GM18505 (cell line): ENCODE measurements at regions not wholly inside any gene's neighbourhood (a gene's known extent, or its start where the extent isn't known, plus 50 kb on each side); places are given as distances from the start of the nearest gene placed in this dataset.

Experiments
- ATAC-seq: cut with Tn5 transposase; IDR thresholded peaks from one replicate; pipeline ENCODE4 v1.9.1; 2021; ENCODE audit not compliant: unreplicated experiment
- POLR2A ChIP-seq: IDR thresholded peaks from 4 replicates; pipeline ENCODE4 v1.6.1; 2011; ENCODE audit warnings: borderline replicate concordance; ENCODE audit not compliant: insufficient read depth, insufficient read length; ENCODE audit errors: extremely low read depth

DNA sequence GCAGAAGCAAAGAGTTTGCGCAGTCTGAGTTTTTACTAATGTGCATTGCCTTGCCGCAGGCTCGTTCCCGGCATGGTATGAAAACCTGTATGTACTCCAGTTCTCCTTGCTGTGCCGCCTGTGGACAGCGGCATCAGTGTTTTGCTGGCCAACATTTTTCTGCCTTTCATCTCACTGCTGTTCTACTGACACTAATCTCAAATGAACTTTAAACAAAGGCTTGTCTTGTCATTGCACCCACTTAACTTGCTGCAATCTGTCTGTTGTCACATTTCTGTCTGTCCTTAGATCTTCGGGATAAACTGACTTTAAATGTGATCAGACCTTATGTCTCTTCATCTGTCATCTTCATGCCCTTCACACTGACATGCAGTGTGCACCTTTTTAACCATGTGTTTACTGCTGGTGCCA is 71.7 kb upstream of the ZNRF2 start:
- no peak for ATAC-seq
- TF ChIP-seq POLR2A, result no peak

DNA sequence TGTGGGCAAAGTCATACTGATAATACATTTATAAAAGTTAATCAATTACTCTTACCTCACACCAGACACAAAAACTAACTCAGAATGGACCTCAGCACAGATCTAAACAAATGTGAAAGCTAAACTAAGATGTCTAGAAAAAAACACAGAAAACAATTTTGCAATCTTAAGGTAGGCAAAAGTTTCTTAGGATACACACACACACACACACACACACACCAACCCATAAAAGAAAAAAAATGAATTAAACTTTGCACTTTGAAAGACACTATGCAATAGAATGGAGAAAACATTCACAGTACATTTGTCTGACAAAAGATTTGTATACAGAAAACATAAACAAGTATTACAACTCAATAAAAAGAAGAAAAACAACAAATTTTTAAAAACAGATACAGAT is 70.8 kb upstream of the ZNRF2 start:
- no peak for TF ChIP-seq POLR2A
- no peak for ATAC-seq

DNA sequence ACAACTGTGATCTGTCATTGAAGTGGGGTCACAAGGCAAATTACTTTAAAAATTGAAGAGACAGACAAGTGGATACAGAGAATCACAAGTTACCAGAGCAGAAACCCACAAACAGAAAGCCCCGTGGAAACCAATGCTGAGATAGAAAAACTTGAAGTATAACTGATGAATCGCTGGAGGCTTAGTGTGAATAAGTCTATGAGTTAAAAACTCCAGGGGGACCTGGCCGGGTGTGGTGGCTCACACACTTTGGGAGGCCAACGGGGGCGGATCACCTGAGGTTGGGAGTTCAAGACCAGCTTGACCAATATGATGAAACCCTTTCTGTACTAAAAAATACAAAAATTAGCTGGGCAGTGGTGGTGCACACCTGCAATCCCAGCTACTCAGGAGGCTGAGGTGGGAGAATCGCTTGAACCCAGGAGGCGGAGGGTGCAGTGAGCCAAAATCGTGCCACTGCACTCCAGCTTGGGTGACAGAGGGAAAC is 69.7 kb upstream of the ZNRF2 start:
- ATAC-seq, result no peak

DNA sequence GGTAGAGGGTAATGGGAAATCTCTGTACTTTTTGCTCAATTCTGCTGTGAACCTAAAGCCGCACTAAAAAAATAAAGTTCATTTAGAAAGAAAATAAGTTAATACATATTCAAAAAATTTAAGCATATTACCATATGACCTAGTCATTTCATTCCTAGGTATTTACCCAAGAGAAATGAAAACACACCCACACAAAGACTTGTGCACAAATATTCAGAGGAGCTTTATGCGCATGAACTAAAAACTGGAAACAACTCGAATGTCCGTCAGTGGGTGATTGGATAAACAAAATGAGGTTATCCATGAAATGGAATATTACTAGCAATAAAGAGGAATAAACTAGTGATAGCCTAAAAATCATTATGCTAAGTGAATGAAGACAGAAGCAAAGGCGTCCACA is 62.6 kb upstream of the ZNRF2 start:
- no peak for ATAC-seq
- no peak for TF ChIP-seq POLR2A

More for the DNA sequence above, 69.7 kb upstream of the ZNRF2 start:
- TF ChIP-seq POLR2A, result no peak

DNA sequence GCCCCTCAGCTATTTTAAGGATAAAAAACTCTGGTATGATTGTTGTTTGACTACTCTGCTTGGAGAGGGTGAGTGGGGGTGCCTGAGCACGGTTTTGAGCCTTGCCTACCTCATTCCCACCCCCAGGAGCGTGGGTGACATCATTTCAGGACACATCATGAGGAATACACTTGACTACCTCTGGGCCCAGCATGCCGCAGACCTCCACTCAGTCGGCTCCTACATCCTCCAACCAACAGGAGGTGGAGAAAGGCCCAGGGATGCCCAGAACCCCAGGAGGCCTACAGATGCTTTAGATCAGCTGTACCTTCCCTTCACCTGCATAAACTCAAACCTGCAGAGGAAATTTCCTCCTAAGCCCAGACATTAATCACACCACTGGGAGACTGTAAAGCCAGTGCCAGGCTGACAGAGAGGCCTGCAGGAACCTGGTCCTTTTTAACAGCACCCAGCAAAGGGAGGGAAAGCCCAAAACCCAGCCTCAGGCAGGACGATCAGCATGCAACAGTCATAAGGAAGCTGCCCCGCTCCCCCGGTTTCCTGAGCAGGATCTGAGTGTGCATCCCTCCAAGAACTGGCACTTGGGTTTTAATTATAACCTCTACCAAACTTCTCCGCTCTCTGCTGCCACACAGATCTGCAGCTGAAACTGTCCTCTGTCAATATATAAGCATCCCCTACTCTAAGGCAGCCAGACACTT is 61.7 kb upstream of the ZNRF2 start:
- no peak for ATAC-seq
- no peak for TF ChIP-seq POLR2A

DNA sequence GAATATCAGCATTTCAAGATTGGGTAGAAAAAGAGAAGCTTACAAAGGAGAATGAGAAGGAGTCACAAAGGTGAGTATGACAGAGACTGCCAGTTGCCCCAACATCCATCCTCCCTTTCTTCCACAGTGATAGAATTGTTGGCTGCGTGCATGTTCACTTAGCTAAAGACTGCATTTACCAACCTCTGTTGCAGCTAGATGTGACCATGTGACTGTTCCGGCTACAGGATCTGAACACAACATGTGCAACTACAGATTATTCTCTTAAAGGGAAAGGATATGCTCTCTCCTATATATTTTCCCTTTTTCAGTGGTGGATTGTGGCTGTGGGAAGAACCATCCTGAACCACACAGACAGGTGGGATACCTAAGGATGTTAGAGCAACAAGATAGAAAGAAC is 60.5 kb upstream of the ZNRF2 start:
- no peak for TF ChIP-seq POLR2A
- ATAC-seq, result no peak

DNA sequence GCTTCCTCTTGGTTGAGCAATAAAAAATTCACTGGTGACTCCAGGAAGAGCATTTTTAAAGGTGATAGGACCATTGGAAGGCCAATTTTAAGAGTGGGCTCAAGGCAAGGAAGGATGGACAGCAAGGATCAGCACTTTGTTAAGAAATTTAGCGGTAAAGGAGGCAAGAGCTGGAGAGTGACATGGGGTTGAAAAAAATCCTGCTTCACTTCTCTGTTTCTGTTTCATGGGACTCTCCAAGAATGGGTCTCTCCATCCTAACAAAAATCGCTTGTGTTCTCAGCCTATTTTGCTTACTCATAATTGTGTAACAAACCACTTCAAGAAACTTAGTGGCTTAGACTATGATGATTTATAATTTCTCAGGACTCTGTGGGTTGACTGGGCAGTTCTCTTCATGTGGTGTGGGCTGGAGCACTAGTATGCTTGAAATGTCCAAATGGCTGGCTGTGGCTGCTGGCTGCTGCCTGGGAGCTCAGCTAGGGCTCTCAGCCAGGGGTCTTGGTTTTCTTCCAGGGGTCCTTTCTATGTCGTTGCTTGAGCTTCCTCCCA is 59.8 kb upstream of the ZNRF2 start:
- no peak for TF ChIP-seq POLR2A
- no peak for ATAC-seq

DNA sequence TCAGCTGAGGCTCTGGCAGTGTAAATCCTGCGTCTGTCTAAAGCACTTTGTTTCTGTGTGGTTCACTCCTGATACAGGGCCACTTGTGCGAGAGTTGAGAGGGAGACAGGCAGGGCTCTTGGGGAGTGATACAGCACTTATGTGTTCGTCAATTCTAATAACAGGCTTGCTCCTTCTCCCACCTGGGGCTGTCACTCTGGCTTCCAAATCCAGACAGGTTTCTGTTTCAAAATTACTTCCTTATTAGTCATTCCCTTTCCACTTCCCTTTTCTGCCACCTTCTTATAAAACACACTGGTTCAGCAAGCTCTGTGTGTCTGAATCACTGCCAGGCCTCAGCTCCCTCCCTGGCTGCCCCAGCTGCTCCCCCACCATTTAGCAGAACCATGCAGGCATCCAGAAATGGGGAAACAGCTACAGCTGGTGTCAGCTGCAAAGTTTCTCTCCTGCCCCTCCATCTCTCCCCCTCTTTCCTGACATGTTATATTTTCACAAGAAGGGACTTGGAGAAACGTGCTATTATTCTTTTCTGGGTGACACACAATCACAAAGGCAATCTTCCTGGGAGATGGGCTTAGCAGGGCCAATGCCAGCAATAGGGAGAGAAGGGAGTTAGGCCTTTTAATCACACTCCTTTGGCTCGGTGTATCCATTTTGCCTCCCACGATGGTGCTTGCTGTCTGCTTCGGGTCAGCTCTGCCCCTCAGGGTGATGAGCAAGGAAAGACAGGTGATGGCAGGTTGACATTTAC is 58.4 kb upstream of the ZNRF2 start:
- TF ChIP-seq POLR2A, result no peak
- peak; percentile 87 for ATAC-seq

DNA sequence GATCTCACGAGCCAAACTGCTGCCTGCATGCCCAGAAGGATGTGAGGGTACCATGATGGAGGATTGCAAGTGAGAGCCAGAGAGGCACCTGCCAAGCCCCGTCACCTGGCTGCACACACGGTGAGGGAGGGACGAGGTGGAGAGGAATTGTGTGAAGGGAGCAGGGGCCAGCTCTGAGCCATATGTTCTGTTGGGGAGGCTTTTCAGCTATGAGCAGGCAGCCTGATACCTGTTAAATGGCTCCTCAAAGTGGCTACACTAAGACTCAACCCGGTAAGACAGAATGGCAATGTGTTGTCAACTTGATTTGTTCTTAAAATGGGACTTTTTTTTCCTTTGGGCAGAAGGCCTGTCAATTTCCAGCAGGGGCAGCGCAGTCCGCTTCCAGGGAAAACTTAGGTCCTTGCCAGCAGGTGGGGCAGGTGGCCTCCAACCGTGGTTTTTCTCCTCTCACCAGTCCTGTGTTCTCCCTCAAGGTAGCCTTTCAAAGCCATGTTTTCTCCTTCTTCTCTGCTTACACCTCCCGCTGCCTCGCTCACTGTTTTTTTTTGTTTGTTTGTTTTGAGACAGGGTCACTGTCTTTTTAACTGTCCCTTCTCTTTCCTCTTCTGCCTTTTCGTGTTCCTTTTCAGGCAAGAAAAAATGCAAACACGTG is 57.7 kb upstream of the ZNRF2 start:
- no peak for ATAC-seq
- no peak for TF ChIP-seq POLR2A

DNA sequence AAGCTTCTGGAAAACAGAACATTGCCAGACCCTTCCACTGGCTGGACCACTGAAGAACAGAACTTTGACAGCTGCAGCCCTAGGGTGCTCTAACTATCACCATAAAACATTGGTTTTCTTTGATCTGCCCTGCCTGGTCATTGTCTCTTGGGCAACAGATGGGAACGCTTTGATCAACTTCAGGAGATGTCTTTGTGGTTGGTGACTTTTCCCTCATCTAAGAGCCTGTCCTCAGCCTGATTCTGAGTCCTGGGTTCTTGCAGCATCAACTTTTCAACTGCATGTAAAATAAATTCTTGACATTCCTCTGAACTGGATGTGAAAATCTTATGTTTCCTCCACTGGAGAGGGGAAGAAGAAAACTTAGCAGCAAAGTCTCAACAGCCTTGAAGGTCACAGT is 53.1 kb upstream of the ZNRF2 start:
- no peak for ATAC-seq
- no peak for TF ChIP-seq POLR2A

DNA sequence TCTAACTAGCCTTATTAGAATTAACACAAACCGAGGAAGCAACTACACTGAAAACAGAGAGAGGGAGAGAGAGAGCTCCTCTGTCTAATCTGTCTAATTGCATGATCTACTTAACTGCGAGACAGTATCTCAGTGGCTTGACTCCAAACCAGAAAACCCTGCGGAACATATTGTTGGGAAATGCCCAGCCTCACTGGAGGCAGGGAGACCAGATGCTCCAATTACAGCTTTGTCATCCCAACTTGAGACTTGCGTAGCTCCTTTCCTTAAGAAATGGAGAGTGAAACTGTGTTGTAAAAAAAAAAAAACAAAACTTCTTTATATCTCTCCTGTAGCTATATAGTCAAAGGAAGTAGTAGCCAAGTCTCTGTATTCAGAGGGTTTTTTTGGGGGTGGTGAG is 52.0 kb upstream of the ZNRF2 start:
- TF ChIP-seq POLR2A, result no peak
- no peak for ATAC-seq
